C4-2B (cell line): ENCODE measurements at regions not wholly inside any gene's neighbourhood (a gene's known extent, or its start where the extent isn't known, plus 50 kb on each side); places are given as distances from the start of the nearest gene placed in this dataset.

Experiments used
- CTCF ChIP-seq: fragments of 450-650 bp; conservative IDR thresholded peaks from 2 replicates; pipeline ENCODE4 v1.5.1; 2017; ENCODE audit warnings: mild to moderate bottlenecking
- ZFX ChIP-seq: fragments of 450-650 bp; IDR thresholded peaks from 2 replicates; pipeline ENCODE4 v1.6.1; 2017

- TF ChIP-seq CTCF (no peak), ZFX (no peak)
Measured at GRCh38 chr3:139239550-139239949, 104.3 kb upstream of the MRPS22 start.
